Spleen (tissue), 11 donors: ENCODE measurements at regions not wholly inside any gene's neighbourhood (a gene's known extent, or its start where the extent isn't known, plus 50 kb on each side); places are given as distances from the start of the nearest gene placed in this dataset.

ENCODE experiments used
- DNase-seq: peaks from one replicate; pipeline ENCODE4 v3.0.0-alpha.2; 2020
- H3K27ac ChIP-seq, 8 donors: fragments of 200-600 bp; sonication (generic) in 7 of 8; 1 replicate in 4 of 8; 2 replicates in 4 of 8; pipeline versions ENCODE4 v1.5.0 to v1.8.0; 2016 to 2021; ENCODE audit warnings: inconsistent platforms in 4 of 8, mild to moderate bottlenecking in 4 of 8, moderate library complexity in 1 of 8
- H3K27me3 ChIP-seq, 7 donors: fragments of 200-600 bp; sonication (generic) in 6 of 7; replicated peaks in 1 of 7; 1 replicate in 4 of 7; 2 replicates in 3 of 7; pipeline versions ENCODE4 v1.5.0 to v1.8.0; 2016 to 2021; ENCODE audit warnings: inconsistent platforms in 3 of 7, mild to moderate bottlenecking in 1 of 7
- H3K36me3 ChIP-seq, 6 donors: fragments of 200-600 bp; sonication (generic) in 5 of 6; 1 replicate in 4 of 6; 2 replicates in 2 of 6; pipeline versions ENCODE4 v1.5.0 to v1.8.0; 2016 to 2021; ENCODE audit warnings: inconsistent platforms in 2 of 6
- H3K4me1 ChIP-seq, 6 donors: fragments of 200-600 bp; sonication (generic) in 5 of 6; 1 replicate in 3 of 6; 2 replicates in 3 of 6; pipeline versions ENCODE4 v1.5.0 to v1.8.0; 2016 to 2021; ENCODE audit warnings: inconsistent platforms in 3 of 6
- H3K4me3 ChIP-seq, 8 donors: fragments of 200-600 bp; sonication (generic) in 7 of 8; 1 replicate in 4 of 8; 2 replicates in 4 of 8; pipeline versions ENCODE4 v1.5.0 to v1.8.0; 2016 to 2021; ENCODE audit warnings: inconsistent platforms in 4 of 8, mild to moderate bottlenecking in 4 of 8, moderate library complexity in 2 of 8
- H3K9me3 ChIP-seq, 8 donors: fragments of 200-600 bp; sonication (generic) in 7 of 8; 1 replicate in 4 of 8; 2 replicates in 4 of 8; pipeline versions ENCODE4 v1.5.0 to v1.8.0; 2016 to 2021; ENCODE audit warnings: inconsistent platforms in 4 of 8
- POLR2A ChIP-seq, 3 donors: fragments of 450-650 bp; IDR thresholded peaks; one replicate each; pipeline ENCODE4 v1.5.1; 2017; ENCODE audit warnings: antibody characterized with exemption in 3 of 3, mild to moderate bottlenecking in 1 of 3
- POLR2AphosphoS5 ChIP-seq, 3 donors: sonication (generic); formaldehyde crosslinking; IDR thresholded peaks; one replicate each; pipeline ENCODE4 v1.5.1; 2017; ENCODE audit warnings: antibody characterized with exemption in 3 of 3
- WGBS, 5 donors: extraction: QIAGEN DNeasy Blood & Tissue Kit in 3 of 5; methylation state at CpG; one replicate each; pipeline versions ENCODE4 v1.1.5 to v1.1.7; 2013 to 2018; 5-methylcytosine and 5-hydroxymethylcytosine counted together
- intact Hi-C: fragments of 100-400 bp; cut with DNase I; formaldehyde crosslinking; loops from one replicate; pipeline ENCODE4 v1.15.0; 2023; ENCODE audit warnings: low total_unique reads
- TF ChIP-seq, protein P1 (sequence below), 11 experiments: fragments of 200-600 bp in 7 of 11; fragments of 450-650 bp in 4 of 11; sonication (generic) in 4 of 11; IDR thresholded peaks in 8 of 11; conservative IDR thresholded peaks in 3 of 11; 1 replicate in 7 of 11; 2 replicates in 4 of 11; pipeline versions ENCODE4 v1.4.0 to v1.8.0; 2016 to 2021; ENCODE audit warnings: antibody characterized with exemption in 11 of 11, inconsistent platforms in 4 of 11, mild to moderate bottlenecking in 1 of 11
- donor health status: healthy with polysubstance abuse.
- donor health status: DM: no; HTN: no; CAD: no; lungs with moderate emphysema.
- donor health status: DM: no; HTN: no; CAD: no.
- donor health status: Bipolar disorder and iron deficiency.
- donor health status: healthy.
- donor health status: DM: no; HTN: no; CAD: no.
- donor health status: DM: yes; HTN: yes; CAD: no.

DNA sequence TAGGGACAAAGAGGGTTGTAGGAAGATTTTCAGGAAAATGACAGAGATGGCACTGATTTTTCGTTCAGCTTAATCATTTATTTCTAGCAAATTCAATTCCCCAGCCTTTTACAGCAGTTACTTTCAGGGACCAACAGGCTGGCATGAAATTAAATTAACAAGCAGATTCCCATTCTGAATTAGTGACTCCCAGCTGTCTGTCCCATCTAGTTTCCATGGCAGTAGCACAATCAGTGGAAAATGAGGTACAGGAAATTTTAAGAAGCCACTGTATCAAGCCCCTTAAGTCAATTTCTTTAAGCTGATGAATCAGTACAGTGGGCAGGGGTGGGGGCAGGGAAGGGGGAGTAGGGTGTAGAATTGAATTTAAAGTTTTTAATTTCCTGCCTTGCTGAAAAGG lies 121.1 kb upstream of the TEX13C start:
- Histone ChIP-seq H3K4me1 (peaks cover 0 to 9% (median 4%) of the 10 kb centered on the region in 6 donors), H3K9me3 (no peaks in the 10 kb centered on the region), H3K27ac (no peak overlapping the region), H3K36me3 (no peaks in the 10 kb centered on the region), H3K27me3 (peaks cover 0 to 20% (median 16%) of the 10 kb centered on the region in 7 donors), H3K4me3 (no peak overlapping the region)
- no peak for DNase-seq
- 32 to 72% (median 57%) methylated on average over 1 of the region's 1 CpG for WGBS, 5 donors
- intact Hi-C loops = no loop called here
- TF ChIP-seq POLR2AphosphoS5 (IDR thresholded peaks at IDR 0.05) (no peak), POLR2A (IDR thresholded peaks at IDR 0.05) (no peak)
- TF ChIP-seq, protein P1, sequence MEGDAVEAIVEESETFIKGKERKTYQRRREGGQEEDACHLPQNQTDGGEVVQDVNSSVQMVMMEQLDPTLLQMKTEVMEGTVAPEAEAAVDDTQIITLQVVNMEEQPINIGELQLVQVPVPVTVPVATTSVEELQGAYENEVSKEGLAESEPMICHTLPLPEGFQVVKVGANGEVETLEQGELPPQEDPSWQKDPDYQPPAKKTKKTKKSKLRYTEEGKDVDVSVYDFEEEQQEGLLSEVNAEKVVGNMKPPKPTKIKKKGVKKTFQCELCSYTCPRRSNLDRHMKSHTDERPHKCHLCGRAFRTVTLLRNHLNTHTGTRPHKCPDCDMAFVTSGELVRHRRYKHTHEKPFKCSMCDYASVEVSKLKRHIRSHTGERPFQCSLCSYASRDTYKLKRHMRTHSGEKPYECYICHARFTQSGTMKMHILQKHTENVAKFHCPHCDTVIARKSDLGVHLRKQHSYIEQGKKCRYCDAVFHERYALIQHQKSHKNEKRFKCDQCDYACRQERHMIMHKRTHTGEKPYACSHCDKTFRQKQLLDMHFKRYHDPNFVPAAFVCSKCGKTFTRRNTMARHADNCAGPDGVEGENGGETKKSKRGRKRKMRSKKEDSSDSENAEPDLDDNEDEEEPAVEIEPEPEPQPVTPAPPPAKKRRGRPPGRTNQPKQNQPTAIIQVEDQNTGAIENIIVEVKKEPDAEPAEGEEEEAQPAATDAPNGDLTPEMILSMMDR (IDR thresholded peaks at IDR 0.05 in 8 of 11, conservative IDR thresholded peaks at IDR 0.05 in 3 of 11) = no peak

DNA sequence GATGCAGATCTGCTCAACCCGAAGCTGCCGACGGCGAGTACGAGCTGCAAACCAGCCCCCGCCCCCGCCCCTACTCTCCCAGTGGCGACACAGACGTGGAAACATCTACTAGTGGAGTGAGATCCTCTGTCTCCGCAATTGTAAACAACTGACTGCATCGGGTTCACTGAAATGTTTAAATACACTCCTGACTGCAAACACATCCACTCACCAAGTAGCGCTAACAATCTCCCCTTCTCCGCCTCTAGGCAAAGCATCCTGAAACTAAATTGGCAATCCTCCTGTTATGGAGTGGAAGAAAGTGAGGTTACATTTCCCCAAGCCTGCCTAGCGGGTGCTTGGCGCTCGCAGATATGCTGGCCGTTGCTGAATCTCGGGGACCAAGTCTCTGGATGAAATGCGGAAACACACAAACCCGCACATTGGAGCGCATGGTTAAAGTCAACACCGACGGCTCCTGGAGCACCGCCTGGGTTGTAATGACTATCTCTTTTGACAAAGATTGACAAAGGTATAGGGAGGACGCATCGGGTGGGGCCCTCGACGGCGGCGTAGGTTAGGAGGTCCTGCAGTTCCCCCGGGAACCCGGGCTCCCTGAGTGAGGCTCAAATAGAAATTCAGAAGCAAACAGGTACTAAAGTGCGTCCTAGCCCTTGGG lies 117.0 kb upstream of the TEX13C start:
- Histone ChIP-seq H3K27me3 (peaks cover 0 to 48% (median 27%) of the 10 kb centered on the region in 7 donors), H3K4me3 (peak overlapping the region in 5 of 8 donors; percentile 13 to 65 (median 37)), H3K4me1 (peaks cover 0 to 31% (median 15%) of the 10 kb centered on the region in 6 donors), H3K36me3 (no peaks in the 10 kb centered on the region), H3K27ac (peak overlapping the region in 3 of 8 donors; percentile 44 to 82 (median 61)), H3K9me3 (no peaks in the 10 kb centered on the region)
- 1 to 46% (median 7%) methylated on average over 21 to 33 of the region's 33 CpGs for WGBS, 5 donors
- intact Hi-C loops = no loop called here
- TF ChIP-seq, protein P1 (IDR thresholded peaks at IDR 0.05 in 8 of 11, conservative IDR thresholded peaks at IDR 0.05 in 3 of 11) = no peak
- TF ChIP-seq POLR2AphosphoS5 (IDR thresholded peaks at IDR 0.05) (no peak), POLR2A (IDR thresholded peaks at IDR 0.05) (no peak)
- peak; percentile 72 for DNase-seq

DNA sequence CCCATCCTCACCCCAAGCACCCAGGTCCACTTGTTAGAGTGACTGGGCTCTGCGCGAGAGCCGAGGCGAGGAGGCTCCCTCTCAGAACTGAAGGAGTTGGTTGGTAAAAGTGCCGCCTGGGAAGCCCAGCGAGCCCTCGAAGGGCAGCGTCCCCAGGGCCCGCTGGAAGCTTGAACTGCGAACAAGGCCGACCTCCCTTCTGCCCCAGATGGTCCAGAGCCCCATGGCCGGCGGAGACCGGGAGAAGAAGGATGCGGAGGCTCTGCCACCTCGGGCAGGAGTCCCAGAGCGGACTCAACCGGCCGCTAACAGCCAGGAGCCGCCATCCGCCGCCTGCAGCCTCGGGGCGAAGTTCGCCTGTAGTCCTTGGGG lies 116.3 kb upstream of the TEX13C start:
- H3K4me3 ChIP-seq = peak overlapping the region in 6 of 8 donors; percentile 13 to 65 (median 37)
- no peak for DNase-seq
- TF ChIP-seq POLR2A (IDR thresholded peaks at IDR 0.05) (no peak), POLR2AphosphoS5 (IDR thresholded peaks at IDR 0.05) (no peak)
- TF ChIP-seq, protein P1 (IDR thresholded peaks at IDR 0.05 in 8 of 11, conservative IDR thresholded peaks at IDR 0.05 in 3 of 11) = no peak
- H3K27me3 ChIP-seq = peaks cover 0 to 48% (median 27%) of the 10 kb centered on the region in 7 donors
- WGBS, 5 donors = 0 to 38% (median 5%) methylated on average over 2 to 25 of the region's 25 CpGs
- no peaks in the 10 kb centered on the region for H3K36me3 ChIP-seq
- intact Hi-C loops = no loop called here
- no peaks in the 10 kb centered on the region for H3K9me3 ChIP-seq
- H3K27ac ChIP-seq = peak overlapping the region in 3 of 8 donors; percentile 44 to 82 (median 61)
- peaks cover 0 to 31% (median 15%) of the 10 kb centered on the region in 6 donors for H3K4me1 ChIP-seq

DNA sequence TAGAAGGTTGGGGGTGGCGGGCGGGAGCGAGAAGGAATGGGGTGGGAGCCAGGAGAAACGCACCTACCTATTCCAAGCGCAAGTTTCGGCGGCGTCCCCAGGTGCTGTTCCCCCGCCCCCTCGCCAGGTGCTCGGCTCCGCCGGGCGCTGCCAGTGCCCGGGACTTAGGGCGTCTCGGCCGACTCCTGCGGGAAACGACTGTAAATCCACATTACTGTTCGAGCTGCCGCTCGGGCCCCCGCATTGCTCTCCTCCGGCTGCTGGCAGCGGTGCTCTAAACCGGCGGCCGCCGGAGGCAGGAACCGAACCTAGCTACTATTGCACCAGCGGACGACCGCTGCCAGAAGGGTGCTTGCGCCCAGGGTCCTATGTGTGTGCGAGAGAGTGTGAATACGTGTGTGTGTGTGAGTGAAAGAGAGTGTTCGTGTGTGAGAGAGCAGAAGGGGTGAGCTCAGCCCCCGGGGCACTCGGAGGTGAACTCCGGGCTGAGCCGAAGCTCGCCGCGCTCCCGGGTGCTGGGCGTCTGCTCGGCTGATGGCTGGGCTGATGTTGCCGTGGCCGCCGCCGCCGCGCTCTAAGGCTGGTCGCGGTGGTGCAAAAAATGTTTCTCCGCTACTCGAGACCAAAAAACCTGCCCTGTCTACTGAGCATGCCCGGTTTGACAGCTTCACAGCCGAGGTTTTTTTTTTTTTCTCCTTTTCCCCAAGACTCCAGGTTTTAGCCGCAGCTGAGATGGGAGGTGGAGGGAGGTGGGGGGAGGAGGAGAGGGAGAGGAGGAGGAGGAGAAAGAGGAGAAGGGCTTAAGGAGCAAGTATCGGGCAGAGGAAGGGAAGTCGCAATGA lies 115.7 kb upstream of the TEX13C start:
- peak; percentile 80 for DNase-seq
- Histone ChIP-seq H3K27me3 (peaks cover 0 to 48% (median 27%) of the 10 kb centered on the region in 7 donors), H3K4me1 (peaks cover 0 to 31% (median 15%) of the 10 kb centered on the region in 6 donors), H3K36me3 (no peaks in the 10 kb centered on the region), H3K4me3 (peak overlapping the region in 6 of 8 donors; percentile 13 to 65 (median 37)), H3K27ac (peak overlapping the region in 3 of 8 donors; percentile 44 to 82 (median 61)), H3K9me3 (no peaks in the 10 kb centered on the region)
- 0 to 35% (median 2%) methylated on average over 10 to 63 of the region's 63 CpGs for WGBS, 5 donors
- intact Hi-C loops = no loop called here
- TF ChIP-seq, protein P1 (IDR thresholded peaks at IDR 0.05 in 8 of 11, conservative IDR thresholded peaks at IDR 0.05 in 3 of 11) = no peak
- TF ChIP-seq POLR2AphosphoS5 (IDR thresholded peaks at IDR 0.05) = no peak
- TF ChIP-seq POLR2A (IDR thresholded peaks at IDR 0.05) = no peak
